T-cell (primary cell): ENCODE measurements at regions not wholly inside any gene's neighbourhood (a gene's known extent, or its start where the extent isn't known, plus 50 kb on each side); places are given as distances from the start of the nearest gene placed in this dataset.

Experiments
- ATAC-seq, 4 experiments: fragments of 200-7000 bp in 3 of 4; fragments of 150-1000 bp in 1 of 4; cut with Tn5 transposase; replicated peaks in 1 of 4; 1 replicate in 3 of 4; 2 replicates in 1 of 4; pipeline ENCODE4 v1.10.0; 2021; ENCODE audit warnings: moderate library complexity in 3 of 4, mild to moderate bottlenecking in 2 of 4, moderate number of reproducible peaks in 1 of 4
- CTCF ChIA-PET, 2 donors: fragments of 300-600 bp; sonication (Branson Sonifier 250); formaldehyde crosslinking; loops; one replicate each; lab custom pipeline; 2022; ENCODE audit warnings: antibody characterized with exemption in 2 of 2; lab: Charles Lee
- POLR2A ChIA-PET, 2 donors: fragments of 300-600 bp; sonication (Branson Sonifier 250); formaldehyde crosslinking; loops; one replicate each; lab custom pipeline; 2022; ENCODE audit warnings: antibody characterized with exemption in 2 of 2; lab: Charles Lee
- DNase-seq, 35 experiments: peaks; one replicate each; pipeline versions ENCODE4 v3.0.0 to v3.0.0-alpha.2; 2013 to 2023
- H3K27ac ChIP-seq: one replicate; pipeline ENCODE4 v1.5.1; 2013; ENCODE audit warnings: low read length
- H3K27me3 ChIP-seq, 2 experiments: replicated peaks in 1 of 2; 1 replicate in 1 of 2; 2 replicates in 1 of 2; pipeline versions ENCODE4 v1.6.1 to v1.7.0; 2013; ENCODE audit warnings: low read length in 1 of 2, mixed read lengths in 1 of 2; ENCODE audit not compliant: control insufficient read depth in 2 of 2, insufficient read depth in 2 of 2; ENCODE audit errors: extremely low read depth in 1 of 2
- H3K36me3 ChIP-seq, 2 donors: 1 replicate in 1 of 2; 2 replicates in 1 of 2; pipeline versions ENCODE4 v1.6.1 to v1.7.0; 2013; ENCODE audit warnings: low read length in 1 of 2; ENCODE audit not compliant: control insufficient read depth in 2 of 2, insufficient read depth in 1 of 2; ENCODE audit errors: extremely low read depth in 1 of 2
- H3K4me1 ChIP-seq, 2 experiments: 1 replicate in 1 of 2; 2 replicates in 1 of 2; pipeline versions ENCODE4 v1.6.1 to v1.7.0; 2013; ENCODE audit warnings: low read length in 2 of 2, mixed read lengths in 1 of 2; ENCODE audit not compliant: insufficient read depth in 2 of 2, control insufficient read depth in 1 of 2; ENCODE audit errors: extremely low read depth in 1 of 2
- H3K4me3 ChIP-seq, 2 donors: 1 replicate in 1 of 2; 2 replicates in 1 of 2; pipeline versions ENCODE4 v1.5.1 to v1.7.0; 2013; ENCODE audit warnings: mild to moderate bottlenecking in 2 of 2, low read length in 1 of 2, moderate library complexity in 1 of 2; ENCODE audit not compliant: control insufficient read depth in 1 of 2; ENCODE audit errors: extremely low read depth in 1 of 2
- H3K9me3 ChIP-seq: 2 replicates; pipeline ENCODE4 v1.7.0; 2013
- H3K27ac Mint-ChIP-seq, 2 donors: one replicate each; pipeline ENCODE4 v1.8.0; 2020 to 2021; ENCODE audit warnings: mild to moderate bottlenecking in 2 of 2, mixed read lengths in 2 of 2
- H3K27me3 Mint-ChIP-seq, 2 donors: one replicate each; pipeline ENCODE4 v1.8.0; 2021 to 2022; ENCODE audit warnings: mixed read lengths in 2 of 2
- H3K36me3 Mint-ChIP-seq: one replicate; pipeline ENCODE4 v1.8.0; 2021; ENCODE audit warnings: mixed read lengths
- H3K4me1 Mint-ChIP-seq, 3 donors: one replicate each; pipeline ENCODE4 v1.8.0; 2020 to 2022; ENCODE audit warnings: mixed read lengths in 3 of 3, mild to moderate bottlenecking in 1 of 3
- H3K4me3 Mint-ChIP-seq, 3 donors: one replicate each; pipeline ENCODE4 v1.8.0; 2020 to 2022; ENCODE audit warnings: mild to moderate bottlenecking in 3 of 3, mixed read lengths in 3 of 3, moderate library complexity in 3 of 3
- H3K9me3 Mint-ChIP-seq, 3 donors: one replicate each; pipeline ENCODE4 v1.8.0; 2020 to 2022; ENCODE audit warnings: mixed read lengths in 3 of 3
- WGBS: methylation state at CpG from one replicate; pipeline ENCODE4 v1.1.5; 2013; ENCODE audit warnings: missing lambda C conversion rate; ENCODE audit not compliant: insufficient coverage; 5-methylcytosine and 5-hydroxymethylcytosine counted together

GRCh38 chr5:5905186-5905585 is 473.2 kb downstream of the MED10 start:
- ChIA-PET CTCF (no interaction called here), POLR2A (no interaction called here)
- Mint-ChIP-seq H3K36me3 (no peaks in the 10 kb centered on the region), H3K27me3 (peaks cover 0 to 10% of the 10 kb centered on the region in 2 donors), H3K4me1 (no peaks in the 10 kb centered on the region), H3K4me3 (no peak overlapping the region), H3K9me3 (peaks cover 3 to 11% (median 9%) of the 10 kb centered on the region in 3 donors), H3K27ac (no peak overlapping the region)
- no peaks in the 10 kb centered on the region for H3K9me3 ChIP-seq
- no peak overlapping the region for H3K4me3 ChIP-seq
- H3K27me3 ChIP-seq = peaks cover 0 to 2% of the 10 kb centered on the region in 2 experiments
- H3K27ac ChIP-seq = no peak overlapping the region
- 63% methylated on average over 1 of the region's 2 CpGs for WGBS
- ATAC-seq (no peak), DNase-seq (no peak)
- no peaks in the 10 kb centered on the region for H3K4me1 ChIP-seq
- H3K36me3 ChIP-seq = no peaks in the 10 kb centered on the region

DNA sequence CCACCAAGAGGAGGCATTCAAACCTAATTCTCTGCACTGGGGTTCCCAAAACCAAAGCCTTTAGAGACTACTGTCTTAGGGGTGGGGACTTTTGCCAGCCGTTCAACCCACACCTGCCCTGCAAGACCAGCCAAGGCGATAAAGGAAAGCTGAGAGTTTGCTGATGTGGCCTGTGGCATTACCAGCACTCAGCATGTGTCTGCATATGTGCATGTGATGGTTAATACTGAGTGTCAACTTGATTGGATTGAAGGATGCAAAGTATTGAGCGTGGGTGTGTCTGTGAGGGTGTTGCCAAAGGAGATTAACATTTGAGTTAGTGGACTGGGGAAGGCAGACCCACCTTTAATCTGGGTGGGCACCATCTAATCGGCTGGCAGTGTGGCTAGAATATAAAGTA is 474.2 kb downstream of the MED10 start:
- WGBS = 53% methylated on average over 3 of the region's 4 CpGs
- Mint-ChIP-seq H3K9me3 (peaks cover 3 to 9% (median 7%) of the 10 kb centered on the region in 3 donors), H3K4me3 (no peak overlapping the region), H3K36me3 (no peaks in the 10 kb centered on the region), H3K4me1 (no peaks in the 10 kb centered on the region), H3K27ac (no peak overlapping the region), H3K27me3 (peaks cover 0 to under 1% of the 10 kb centered on the region in 2 donors)
- Histone ChIP-seq H3K9me3 (no peaks in the 10 kb centered on the region), H3K4me3 (no peak overlapping the region), H3K36me3 (no peaks in the 10 kb centered on the region), H3K27ac (no peak overlapping the region), H3K27me3 (peaks cover 0 to 2% of the 10 kb centered on the region in 2 experiments), H3K4me1 (no peaks in the 10 kb centered on the region)
- ATAC-seq = no peak
- ChIA-PET POLR2A (no interaction called here), CTCF (no interaction called here)
- no peak for DNase-seq

- H3K36me3 Mint-ChIP-seq = no peaks in the 10 kb centered on the region
- H3K4me3 Mint-ChIP-seq = no peak overlapping the region
Observed at GRCh38 chr5:5902678-5903646, 475.4 kb downstream of the MED10 start.

GRCh38 chr5:5900350-5900749 is 477.9 kb downstream of the ICE1 start:
- Histone ChIP-seq H3K9me3 (no peaks in the 10 kb centered on the region), H3K4me1 (no peaks in the 10 kb centered on the region), H3K27me3 (peaks cover 0 to 5% of the 10 kb centered on the region in 2 experiments), H3K36me3 (no peaks in the 10 kb centered on the region), H3K4me3 (no peak overlapping the region), H3K27ac (no peak overlapping the region)
- peaks cover 0 to 2% of the 10 kb centered on the region in 2 donors for H3K27me3 Mint-ChIP-seq
- H3K9me3 Mint-ChIP-seq = peaks cover 3 to 9% (median 7%) of the 10 kb centered on the region in 3 donors
- 100% methylated on average over 1 of the region's 6 CpGs for WGBS
- no peaks in the 10 kb centered on the region for H3K4me1 Mint-ChIP-seq
- POLR2A ChIA-PET = no interaction called here
- no peak for ATAC-seq
- no peaks in the 10 kb centered on the region for H3K36me3 Mint-ChIP-seq
- no peak for DNase-seq
- CTCF ChIA-PET = no interaction called here
- H3K4me3 Mint-ChIP-seq = no peak overlapping the region
- H3K27ac Mint-ChIP-seq = no peak overlapping the region

More at GRCh38 chr5:5902678-5903646, 475.4 kb downstream of the MED10 start:
- 85% methylated on average over 8 of the region's 10 CpGs for WGBS
- Mint-ChIP-seq H3K27ac (no peak overlapping the region), H3K4me1 (no peaks in the 10 kb centered on the region), H3K9me3 (peaks cover 3 to 9% (median 7%) of the 10 kb centered on the region in 3 donors), H3K27me3 (no peaks in the 10 kb centered on the region)
- Histone ChIP-seq H3K4me3 (no peak overlapping the region), H3K27ac (no peak overlapping the region), H3K27me3 (peaks cover 0 to 2% of the 10 kb centered on the region in 2 experiments), H3K36me3 (no peaks in the 10 kb centered on the region), H3K4me1 (no peaks in the 10 kb centered on the region), H3K9me3 (no peaks in the 10 kb centered on the region)
- ATAC-seq (no peak), DNase-seq (no peak)
- POLR2A ChIA-PET = no interaction called here
- CTCF ChIA-PET = no interaction called here

- POLR2A ChIA-PET = no interaction called here
- H3K9me3 Mint-ChIP-seq = peaks cover 3 to 9% (median 7%) of the 10 kb centered on the region in 3 donors
- Histone ChIP-seq H3K4me1 (no peaks in the 10 kb centered on the region), H3K27me3 (peaks cover 0 to 5% of the 10 kb centered on the region in 2 experiments), H3K36me3 (no peaks in the 10 kb centered on the region), H3K4me3 (no peak overlapping the region), H3K27ac (no peak overlapping the region), H3K9me3 (no peaks in the 10 kb centered on the region)
- peaks cover under 1 to 2% of the 10 kb centered on the region in 2 donors for H3K27me3 Mint-ChIP-seq
- H3K27ac Mint-ChIP-seq = no peak overlapping the region
- ATAC-seq (no peak), DNase-seq (no peak)
- H3K4me3 Mint-ChIP-seq = no peak overlapping the region
- no CpG with 5 or more reads among the region's 3 CpGs for WGBS
- no peaks in the 10 kb centered on the region for H3K36me3 Mint-ChIP-seq
- CTCF ChIA-PET = no interaction called here
- H3K4me1 Mint-ChIP-seq = no peaks in the 10 kb centered on the region
Observed at GRCh38 chr5:5899716-5900115, 477.2 kb downstream of the ICE1 start.

GRCh38 chr5:5888284-5888683 is 465.8 kb downstream of the ICE1 start:
- ATAC-seq (no peak), DNase-seq (no peak)
- Histone ChIP-seq H3K4me1 (peaks cover 0 to 2% of the 10 kb centered on the region in 2 experiments), H3K9me3 (no peaks in the 10 kb centered on the region), H3K27ac (no peak overlapping the region), H3K27me3 (peaks cover 0 to 18% of the 10 kb centered on the region in 2 experiments), H3K36me3 (no peaks in the 10 kb centered on the region), H3K4me3 (no peak overlapping the region)
- CTCF ChIA-PET = no interaction called here
- no peaks in the 10 kb centered on the region for H3K9me3 Mint-ChIP-seq
- WGBS = no CpG with 5 or more reads among the region's 1 CpG
- H3K4me1 Mint-ChIP-seq = no peaks in the 10 kb centered on the region
- no peaks in the 10 kb centered on the region for H3K36me3 Mint-ChIP-seq
- no peak overlapping the region for H3K4me3 Mint-ChIP-seq
- POLR2A ChIA-PET = no interaction called here
- peaks cover 12 to 18% of the 10 kb centered on the region in 2 donors for H3K27me3 Mint-ChIP-seq
- no peak overlapping the region for H3K27ac Mint-ChIP-seq
